Right lung (tissue), 2 donors: ENCODE measurements at regions not wholly inside any gene's neighbourhood (a gene's known extent, or its start where the extent isn't known, plus 50 kb on each side); places are given as distances from the start of the nearest gene placed in this dataset.
A peak's percentile ranks its signal among the peaks of the same experiment; 100 is the strongest.

Source experiments
- DNase-seq, 2 donors: peaks; one replicate each; pipeline ENCODE4 v3.0.0-alpha.2; 2013

DNA sequence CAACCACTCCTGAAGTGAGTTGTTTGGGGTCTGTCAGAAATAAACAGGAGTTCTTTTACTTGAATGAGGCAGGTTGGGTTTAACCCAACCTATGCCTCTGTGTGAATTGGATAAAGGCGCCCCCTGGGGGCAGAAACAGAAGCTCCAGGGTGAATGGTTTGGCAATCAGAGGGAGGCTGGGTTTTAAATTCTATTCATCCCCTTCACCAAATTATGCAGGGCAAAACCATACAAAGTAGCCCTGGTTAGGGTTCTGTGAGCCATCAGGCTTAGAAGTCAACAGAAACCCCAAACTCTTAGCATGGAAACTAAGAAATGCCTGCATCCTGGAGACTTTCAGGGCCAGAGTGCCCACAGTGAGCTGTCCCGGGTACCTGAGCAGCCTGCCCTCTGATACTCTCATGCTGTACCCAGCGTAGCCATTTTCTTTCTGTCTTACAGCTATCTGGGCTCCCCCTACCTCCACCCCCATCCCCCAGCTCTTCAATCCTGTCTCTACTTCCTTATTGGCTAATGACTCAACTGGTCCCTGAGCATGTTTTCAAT is 241.5 kb downstream of the ICOS start:
- no peak for DNase-seq

DNA sequence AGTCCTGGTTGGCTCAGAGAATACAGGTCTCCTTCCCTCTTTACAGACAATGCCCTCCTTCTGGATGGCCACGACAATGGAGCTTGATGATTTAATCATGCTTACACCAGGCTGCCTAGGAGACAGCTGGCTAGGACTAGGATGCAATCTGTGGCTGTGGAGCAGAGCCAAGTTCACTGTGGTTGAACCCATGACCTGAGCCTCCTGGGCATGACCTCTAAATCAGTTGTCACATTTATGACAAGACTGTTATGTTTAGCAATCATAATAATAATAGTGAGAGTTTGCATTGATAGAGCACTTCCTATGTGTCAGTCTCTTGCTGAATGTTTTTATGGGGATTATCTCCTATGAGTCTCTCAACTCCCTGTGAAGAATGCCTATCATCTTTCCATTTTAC is 244.1 kb downstream of the ICOS start:
- DNase-seq = no peak

DNA sequence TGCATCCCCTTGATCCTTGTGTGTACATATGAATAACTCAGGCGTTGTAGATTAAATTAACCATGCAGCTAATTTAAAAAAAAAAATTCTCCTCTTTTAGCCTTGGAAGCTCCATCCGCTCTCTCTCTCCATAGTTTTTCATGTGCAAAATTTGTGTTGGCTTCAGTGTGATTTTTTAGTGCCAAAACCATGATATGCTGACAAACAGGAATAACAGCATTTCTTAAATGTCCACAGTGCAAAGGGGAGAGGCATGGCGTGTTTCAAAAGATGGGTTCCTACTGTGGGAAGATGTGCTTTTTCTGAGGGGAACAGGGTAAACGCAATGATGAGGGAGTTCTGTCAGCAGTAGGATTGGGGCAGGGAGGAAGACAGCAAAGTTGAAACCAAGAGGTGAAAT is 247.0 kb downstream of the ICOS start:
- peak; percentile 38 to 49 for DNase-seq

DNA sequence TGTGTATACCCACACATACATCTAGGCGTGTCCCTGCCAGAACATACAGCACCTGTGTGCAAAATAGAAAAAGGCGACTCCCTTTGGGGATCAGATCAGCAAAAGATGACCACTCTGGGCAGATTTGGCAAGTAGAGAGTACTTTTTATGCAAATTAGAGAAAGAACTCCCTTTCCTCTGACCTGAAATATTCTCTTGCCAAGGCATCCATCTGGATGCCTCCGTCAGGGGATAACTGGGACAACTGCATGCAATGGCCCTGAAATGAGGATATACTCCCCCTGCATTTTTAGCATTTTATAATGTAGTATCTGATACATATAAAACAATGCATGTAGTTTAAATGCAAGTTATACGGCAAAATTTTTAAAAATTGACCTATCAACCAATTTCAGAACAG is 247.7 kb downstream of the ICOS start:
- no peak for DNase-seq

DNA sequence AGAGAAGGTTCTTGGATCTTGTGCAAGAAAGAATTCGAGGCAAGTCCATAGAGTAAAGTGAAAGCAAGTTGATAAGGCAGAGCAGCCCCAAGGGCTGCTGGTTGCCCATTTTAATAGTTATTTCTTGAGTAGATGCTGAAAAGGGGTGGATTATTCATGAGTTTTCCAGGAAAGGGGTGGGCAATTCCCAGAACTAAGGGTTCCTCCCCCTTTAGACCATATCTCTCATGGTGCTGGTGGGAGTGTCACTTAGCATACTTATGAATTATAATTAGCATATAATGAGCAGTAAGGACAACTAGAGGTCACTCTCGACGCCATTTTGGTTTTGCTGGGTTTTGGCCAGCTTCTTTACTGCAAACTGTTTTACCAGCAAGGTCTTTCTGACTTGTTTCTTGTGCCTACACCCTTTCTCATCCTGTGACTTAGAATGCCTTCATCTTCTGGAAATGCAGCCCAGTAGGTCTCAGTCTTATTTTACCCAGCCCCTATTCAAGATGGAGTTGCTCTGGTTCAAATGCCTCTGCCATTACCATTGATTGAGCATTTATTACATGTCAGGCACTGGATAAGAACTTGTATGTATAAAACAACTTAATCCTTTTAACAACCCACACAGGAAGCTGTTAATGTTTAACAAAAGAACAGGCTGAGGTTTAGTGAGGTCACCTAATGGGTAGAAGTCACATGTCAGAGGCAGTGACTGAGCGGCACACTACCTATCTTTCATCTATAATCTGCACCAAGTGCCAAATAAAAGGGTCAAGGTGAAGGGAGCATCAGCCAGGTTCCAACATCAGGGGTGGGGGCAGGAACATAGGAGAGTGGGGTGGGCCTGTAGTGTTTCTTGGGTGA is 250.9 kb downstream of the ICOS start:
- DNase-seq = no peak

DNA sequence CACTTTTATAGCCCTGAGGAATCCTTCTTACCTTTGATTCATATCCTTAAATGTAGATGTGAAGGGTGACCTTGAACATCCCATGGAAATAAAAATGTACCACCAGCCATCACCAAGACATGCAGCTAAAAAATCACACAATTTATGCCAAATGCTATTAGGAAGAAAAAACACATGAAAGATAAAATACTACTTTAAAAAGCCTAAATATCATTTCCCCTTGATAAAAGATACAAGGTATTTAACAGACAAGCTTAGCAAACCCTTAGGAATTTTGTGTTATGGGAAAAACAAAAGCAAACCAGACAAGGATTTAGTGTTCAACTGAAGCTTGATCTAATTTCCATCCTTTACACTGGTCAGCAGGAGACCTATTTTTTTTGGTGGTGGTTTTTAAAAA is 255.0 kb downstream of the ICOS start:
- DNase-seq = no peak

DNA sequence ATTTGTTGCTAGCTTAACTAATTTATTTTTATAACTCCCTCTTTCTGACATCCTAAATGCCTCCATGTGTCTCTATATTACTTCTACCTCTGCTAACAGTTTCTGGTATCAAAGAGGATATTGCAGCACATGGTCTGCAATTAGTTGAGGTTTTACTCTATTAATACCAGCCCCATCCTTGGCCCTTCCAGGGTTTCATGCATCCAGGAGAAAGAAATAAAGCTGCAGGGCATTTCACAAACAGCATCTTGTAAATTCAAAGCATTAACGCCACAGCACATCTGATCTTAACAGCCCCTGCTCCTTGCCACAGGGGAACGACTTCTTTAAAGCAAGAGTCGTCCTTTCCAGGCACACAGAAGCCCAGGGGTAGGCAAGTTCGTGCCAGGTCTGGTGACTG is 258.9 kb downstream of the ICOS start:
- DNase-seq = no peak

DNA sequence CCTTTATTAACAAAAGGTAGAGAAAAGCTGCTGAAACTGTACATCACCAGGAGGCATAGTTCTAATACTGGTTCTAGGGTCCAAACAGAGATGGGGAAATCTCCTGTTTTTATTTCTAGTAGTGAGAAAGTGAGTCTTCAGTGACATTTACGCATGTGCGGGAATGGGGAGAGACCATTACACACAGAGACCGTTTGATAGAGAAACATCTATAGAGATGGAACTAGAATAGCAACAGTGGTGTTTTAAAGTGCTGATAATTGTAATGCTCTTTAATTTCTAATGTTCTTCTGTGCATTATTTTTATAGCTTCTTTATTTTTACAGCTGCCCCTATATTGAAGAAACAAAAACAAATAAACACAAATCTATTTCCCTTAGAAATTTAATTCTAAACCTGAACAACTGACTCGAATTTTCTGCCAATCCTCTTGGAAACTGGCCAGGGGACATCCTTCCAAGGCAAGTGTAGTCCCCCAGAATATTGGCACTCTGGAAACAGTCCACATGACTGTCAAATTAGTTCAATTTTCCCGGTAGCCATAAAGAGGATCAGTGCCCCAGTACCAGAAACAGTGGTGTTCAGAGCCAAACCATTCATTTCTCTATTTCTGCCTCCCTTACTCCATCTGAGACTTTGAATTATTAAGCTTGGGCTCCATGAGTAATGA is 260.9 kb downstream of the ICOS start:
- no peak for DNase-seq

DNA sequence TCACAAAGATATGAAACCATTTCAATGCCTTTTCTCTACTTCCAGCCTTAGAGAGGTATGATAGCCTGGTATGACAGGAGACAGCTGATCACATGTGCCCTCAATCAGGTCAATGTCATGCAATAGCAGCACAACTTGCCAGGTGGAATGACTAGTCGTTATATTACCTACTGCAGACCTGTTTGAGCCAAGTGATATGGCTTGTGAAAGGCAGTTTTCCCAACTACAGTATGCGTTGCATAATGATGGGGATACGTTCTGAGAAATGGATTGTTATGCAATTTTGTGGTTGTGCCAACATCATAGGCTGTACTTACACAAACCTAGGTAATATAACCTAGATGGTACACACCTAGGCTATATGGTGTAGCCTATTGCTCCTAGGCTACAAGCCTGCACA is 262.8 kb downstream of the ICOS start:
- DNase-seq = no peak

DNA sequence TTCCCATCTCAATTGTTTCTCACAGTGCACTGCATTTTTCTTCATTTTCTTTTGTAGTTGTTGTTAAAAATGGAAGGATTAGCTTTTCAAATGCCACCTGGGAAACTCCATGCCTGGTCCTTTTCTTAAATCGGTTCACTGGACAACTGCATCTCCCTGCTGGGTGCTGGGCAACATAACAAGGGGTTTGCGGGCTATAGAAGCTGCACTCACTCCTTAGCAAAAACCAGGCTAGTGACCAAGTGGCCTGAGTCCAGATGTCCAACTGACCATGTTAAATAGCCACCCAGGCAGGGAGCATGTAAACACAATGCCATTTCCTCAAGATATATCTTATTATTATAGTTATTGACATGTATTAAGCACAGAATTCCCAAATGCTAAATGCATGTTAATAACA is 264.9 kb downstream of the ICOS start:
- DNase-seq = no peak

DNA sequence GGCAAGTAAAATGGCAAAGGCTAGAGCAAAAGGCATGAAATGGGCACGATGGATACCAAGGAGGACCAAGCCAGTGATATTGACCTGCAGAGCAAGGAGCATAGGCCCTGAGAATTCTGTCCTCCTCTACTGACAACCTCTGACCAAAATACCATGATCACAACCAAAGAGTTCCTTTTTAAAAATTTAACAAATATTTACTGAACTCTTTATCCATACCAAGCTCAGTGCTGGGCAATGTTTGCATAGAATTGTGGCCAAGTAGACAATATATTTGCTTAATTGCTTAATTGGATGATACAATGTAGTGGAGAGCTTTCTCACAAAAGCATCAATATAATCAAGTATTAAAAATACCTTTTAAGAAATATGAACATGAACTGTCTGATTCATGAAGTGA is 265.7 kb downstream of the ICOS start:
- no peak for DNase-seq

DNA sequence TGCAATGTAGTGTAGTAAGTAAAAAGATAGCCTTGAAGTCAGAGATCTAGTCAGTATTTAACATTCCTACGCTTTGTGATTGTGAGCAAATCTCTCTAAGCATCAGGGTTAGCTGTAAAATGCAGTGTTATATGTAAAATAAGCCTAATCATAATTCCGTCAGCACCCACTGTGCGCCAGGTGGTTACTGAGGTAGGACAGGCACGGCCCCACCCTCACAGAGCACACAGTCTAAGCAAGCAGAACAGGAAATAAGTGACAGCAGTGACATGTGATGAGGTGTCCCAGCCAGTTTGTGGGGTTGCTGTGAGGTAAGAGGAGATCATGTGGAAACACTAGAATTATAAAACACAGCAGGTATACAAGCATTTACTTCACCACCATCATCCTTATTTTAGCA is 267.1 kb downstream of the ICOS start:
- DNase-seq = no peak

DNA sequence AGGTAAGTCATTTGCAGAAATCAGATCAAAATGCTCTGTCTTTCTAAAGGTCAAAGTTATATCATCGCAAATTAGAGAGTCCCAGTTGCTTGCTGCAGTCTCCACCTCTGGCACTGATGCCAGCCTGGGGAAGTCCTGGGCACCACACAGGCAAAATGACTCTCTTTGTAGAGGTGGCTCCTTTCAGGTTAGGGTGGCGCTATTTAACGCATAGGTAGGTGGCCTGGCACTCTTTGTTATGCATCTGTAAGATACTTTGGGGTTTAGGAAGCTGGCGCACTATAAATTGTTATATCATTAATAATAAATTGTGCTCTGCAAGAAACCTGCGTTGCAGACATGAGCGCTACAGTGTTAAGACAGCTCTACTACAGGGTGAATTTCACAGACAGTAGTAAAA is 268.5 kb downstream of the ICOS start:
- no peak for DNase-seq

DNA sequence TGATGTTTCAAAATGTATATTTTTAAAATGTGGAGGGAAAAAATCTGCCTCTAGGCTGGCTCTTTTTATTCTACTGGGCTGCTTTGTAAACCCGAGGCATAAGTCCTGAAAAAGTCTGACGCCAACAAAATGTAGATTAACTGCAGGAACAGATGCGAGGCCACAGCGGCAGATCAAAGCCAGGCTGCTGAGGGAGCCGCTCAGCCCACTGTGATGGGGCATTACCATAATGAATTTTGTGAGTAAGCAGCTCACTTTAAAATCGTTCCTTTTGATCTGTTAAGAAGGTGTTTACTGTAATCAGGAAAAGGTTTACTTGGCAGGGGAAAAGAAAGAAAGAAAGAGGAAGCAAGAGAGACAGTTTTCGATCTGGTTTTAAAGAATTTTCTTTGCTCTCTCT is 269.0 kb downstream of the ICOS start:
- no peak for DNase-seq

DNA sequence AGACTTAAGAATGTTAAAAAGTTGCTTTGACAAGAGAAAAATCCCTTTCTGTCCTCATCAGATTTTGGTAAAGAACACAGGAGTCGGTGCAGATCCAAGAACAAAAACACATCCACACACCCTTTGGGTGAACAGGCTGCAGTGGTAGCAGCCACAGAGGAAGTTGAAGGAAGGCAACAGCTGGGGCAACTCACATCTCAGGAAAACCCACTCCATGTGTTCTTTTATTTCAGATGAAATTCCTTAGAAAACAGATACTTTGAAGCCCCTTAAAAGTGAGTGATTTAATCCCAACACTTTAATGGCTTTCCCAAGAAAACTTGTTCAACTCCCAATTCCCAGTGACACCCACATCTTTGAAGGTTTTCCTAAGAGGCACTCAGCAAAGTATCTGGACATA is 271.3 kb downstream of the ICOS start:
- peak; percentile 35 to 41 for DNase-seq

DNA sequence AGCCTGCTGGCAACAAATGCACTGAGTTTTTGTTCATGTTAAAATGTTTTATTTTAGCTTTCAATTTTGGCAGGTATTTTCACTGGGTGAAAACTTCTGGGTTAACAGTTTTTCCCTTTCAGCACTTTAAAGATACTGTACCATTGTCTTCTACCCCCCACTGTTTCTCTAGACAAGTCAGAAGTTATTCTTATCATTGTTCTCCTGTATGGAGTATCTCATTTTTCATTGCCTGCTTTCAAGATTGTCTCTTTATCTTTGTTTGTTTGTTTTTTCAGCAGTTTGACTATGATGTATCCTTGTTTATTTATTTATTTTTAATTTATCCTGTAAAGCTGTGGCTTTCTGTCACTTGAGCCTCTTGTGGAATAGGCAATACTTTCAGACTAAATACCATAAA is 277.0 kb downstream of the ICOS start:
- DNase-seq = no peak

DNA sequence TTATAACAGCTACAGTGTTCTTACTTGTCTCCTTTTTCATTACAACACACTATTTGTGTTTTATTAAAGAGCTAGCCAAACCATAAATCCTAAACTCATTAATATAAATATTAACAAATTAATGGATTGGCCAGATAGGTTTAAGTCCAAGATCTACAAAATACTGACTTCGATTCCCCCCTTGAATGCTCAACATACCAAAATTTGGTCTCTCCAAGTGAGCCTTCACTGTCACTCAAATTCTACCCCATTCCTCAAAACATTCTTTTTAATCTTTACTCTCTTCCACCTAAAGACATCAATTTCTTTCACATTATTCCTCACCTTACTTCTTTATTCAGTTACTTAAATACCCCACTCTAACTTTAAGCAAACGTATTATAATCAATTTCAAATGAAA is 281.5 kb downstream of the ICOS start:
- DNase-seq = no peak

DNA sequence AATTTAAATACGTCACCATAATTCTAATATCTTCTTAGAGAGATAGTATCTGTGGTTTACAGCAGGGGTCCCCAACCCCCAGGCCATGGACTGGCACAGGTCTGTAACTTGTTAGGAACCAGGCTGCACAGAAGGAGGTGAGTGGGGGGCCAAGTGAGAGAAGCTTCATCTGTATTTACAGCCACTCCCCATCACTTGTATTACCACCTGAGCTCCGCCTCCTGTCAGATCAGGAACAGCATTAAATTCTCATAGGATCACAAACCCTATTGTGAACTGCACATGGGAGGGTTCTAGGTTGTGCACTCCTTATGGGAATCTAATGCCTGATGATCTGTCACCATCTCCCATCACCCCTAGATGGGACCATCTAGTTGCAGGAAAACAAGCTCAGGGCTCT is 282.6 kb downstream of the ICOS start:
- no peak for DNase-seq

DNA sequence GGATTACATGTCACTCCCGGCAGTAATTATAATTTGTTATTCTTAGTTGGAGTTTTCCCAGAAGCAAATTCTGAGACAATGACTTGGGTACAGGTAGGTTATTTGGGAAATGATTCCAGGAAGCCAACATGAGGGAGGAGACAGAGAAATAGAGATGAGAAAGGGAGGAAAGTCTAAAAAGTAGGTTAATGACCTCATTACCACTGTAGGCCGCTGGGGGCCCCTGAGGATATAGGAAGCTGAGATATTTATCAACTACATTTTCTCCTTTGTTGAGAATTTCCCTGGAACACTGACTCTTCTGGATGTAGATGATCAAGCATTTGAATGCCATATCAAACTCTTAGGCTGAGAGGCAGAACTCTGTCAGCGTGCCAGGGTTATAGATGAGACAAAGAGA is 284.3 kb downstream of the ICOS start:
- DNase-seq = no peak

DNA sequence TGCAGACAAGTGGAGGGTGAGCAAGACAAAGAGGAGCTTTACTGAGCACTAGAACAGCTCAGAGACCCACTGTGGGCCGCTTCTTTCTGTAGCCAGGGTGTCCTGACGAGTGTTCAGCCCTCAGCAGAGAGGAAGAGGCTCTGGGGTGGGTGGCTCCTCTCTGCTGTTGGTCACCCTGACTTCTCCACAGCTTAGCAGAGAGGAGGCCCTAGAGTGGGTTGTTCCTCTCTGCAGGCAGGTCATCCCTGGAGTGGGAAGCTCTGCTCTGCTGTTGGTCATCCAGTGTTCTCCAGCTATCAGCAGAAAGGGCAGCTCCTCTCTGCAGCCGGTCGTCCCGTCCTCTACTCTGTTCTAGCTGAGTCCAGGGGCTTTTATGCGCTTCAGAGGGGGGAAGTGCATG is 286.5 kb downstream of the ICOS start:
- DNase-seq = no peak

DNA sequence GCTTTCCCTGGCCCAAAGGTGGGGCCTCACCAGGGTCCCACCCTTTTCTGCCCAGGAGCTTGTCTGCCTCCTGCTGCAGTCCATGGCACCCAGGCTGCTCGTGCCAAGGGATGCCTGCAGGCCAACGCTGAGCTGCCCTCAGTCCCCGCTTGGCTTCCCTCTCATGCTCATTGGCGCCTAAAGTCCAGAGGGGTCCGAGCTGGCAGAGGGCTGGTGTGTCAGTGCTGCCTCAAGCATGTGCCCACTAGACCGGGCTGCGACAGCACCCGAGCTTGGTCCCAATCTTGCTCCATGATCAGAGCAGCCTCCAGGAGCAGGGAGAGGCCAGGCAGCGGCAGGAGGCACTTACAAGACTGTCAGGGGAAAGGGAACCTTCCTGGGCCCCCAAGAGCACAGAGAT is 287.0 kb downstream of the ICOS start:
- no peak for DNase-seq

DNA sequence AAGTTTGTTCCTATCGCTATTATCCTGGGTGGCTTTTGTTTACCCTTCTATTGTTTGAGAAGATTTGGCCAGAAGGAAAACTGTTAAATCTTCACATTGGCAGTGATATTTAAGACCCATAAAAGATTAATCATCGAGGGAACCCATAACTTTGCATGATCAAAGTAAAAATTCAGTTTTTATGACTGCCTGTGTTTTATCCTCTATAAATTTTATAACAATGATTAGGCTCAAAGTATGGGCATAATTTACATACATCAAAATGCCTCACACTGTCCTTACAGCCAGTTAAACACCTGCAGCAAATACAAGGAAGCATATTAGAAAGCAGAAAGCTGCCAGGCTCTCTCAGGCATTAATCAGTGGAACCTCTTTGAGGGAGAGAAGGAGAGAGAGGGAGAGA is 289.1 kb downstream of the ICOS start:
- no peak for DNase-seq

DNA sequence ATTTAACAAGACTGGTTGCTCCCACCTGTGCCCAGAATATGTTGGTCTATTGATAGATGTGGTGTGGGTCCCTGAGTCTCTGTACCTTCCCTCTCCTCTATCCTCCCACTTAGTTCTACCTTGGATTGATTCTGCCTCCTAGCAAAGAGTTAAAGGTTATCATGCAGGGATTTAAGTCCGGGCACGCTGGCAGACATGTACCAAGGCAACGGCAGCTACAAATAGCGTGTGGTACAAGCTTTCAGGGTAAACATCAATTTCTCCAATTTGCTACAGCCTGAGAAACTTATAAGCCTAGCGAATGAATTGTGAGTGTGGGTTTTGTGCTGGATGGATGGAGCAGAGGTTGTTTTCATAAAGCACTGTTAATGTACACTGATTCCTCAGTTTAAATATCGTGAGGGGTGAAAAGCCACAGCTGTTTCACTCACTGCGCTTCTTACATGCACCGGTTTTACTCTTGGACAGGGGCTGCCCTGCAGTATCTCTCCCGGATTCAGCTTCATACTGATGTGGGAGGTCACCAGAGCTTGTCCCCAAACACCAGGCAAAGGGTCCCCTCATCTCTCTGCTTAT is 289.8 kb downstream of the ICOS start:
- DNase-seq = peak; percentile 72 to 77
